Keratinocyte (primary cell): ENCODE measurements at regions not wholly inside any gene's neighbourhood (a gene's known extent, or its start where the extent isn't known, plus 50 kb on each side); places are given as distances from the start of the nearest gene placed in this dataset.

Experiments
- CTCF ChIP-seq, 3 experiments: IDR thresholded peaks in 1 of 3; conservative IDR thresholded peaks in 1 of 3; optimal IDR thresholded peaks in 1 of 3; 2 replicates in 2 of 3; 3 replicates in 1 of 3; pipeline versions ENCODE3 to v1.5.1; 2011; ENCODE audit warnings: low read length in 3 of 3, mild to moderate bottlenecking in 3 of 3, moderate library complexity in 2 of 3, control low read depth in 1 of 3, inconsistent platforms in 1 of 3; ENCODE audit not compliant: insufficient read depth in 2 of 3; ENCODE audit errors: extremely low read depth in 1 of 3
- EZH2 ChIP-seq: IDR thresholded peaks from one replicate; pipeline ENCODE4 v1.6.1; 2012; ENCODE audit warnings: inconsistent platforms, mild to moderate bottlenecking, low read length, moderate library complexity

DNA sequence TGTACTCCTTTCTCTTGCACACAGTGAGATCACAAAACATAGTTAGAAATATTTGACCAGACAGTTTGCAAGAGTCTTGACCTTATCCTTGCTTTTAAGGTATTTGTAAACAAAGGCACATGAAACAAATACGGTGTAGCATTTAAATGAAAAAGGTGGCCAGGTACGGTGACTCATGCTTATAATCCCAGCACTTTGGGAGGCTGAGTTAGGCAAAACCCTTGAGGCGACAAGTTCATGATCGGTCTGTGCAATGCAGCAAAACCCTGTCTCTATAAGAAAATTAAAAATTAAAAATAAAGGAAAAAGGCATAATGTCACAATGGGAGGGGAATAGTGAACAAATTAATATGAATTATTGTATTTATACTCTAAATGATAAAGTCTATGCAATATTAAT, 109.5 kb upstream of the PIK3C3 start:
- no peak for TF ChIP-seq CTCF (optimal IDR thresholded peaks at IDR 0.05 in 1 of 3, IDR thresholded peaks at IDR 0.05 in 1 of 3, conservative IDR thresholded peaks at IDR 0.05 in 1 of 3; ENCODE audit: extremely low read depth in 1 of 3, insufficient read depth in 2 of 3, low read length in 3 of 3)
- no peak for TF ChIP-seq EZH2
